Esophagus squamous epithelium (tissue), 5 donors: ENCODE measurements at regions not wholly inside any gene's neighbourhood (a gene's known extent, or its start where the extent isn't known, plus 50 kb on each side); places are given as distances from the start of the nearest gene placed in this dataset.

Source experiments
- DNase-seq: peaks from one replicate; lab custom pipeline; 2025; lab: John Stamatoyannopoulos, UW
- H3K27ac ChIP-seq, 4 donors: fragments of 200-600 bp; sonication (generic); one replicate each; pipeline ENCODE4 v1.5.1; 2016 to 2019; ENCODE audit warnings: mild to moderate bottlenecking in 1 of 4
- H3K27me3 ChIP-seq, 4 donors: fragments of 200-600 bp; sonication (generic); 1 replicate in 3 of 4; 2 replicates in 1 of 4; pipeline versions ENCODE4 v1.5.1 to v1.6.0; 2017 to 2021; ENCODE audit warnings: antibody characterized with exemption in 1 of 4
- H3K36me3 ChIP-seq, 3 donors: fragments of 200-600 bp; sonication (generic); one replicate each; pipeline ENCODE4 v1.5.1; 2016 to 2019
- H3K4me1 ChIP-seq, 3 donors: fragments of 200-600 bp; sonication (generic); one replicate each; pipeline ENCODE4 v1.5.1; 2017 to 2019
- H3K4me3 ChIP-seq, 4 donors: fragments of 200-600 bp; sonication (generic); 1 replicate in 3 of 4; 2 replicates in 1 of 4; pipeline ENCODE4 v1.5.1; 2016 to 2019; ENCODE audit warnings: mild to moderate bottlenecking in 2 of 4, moderate library complexity in 1 of 4
- H3K9me3 ChIP-seq, 3 donors: fragments of 200-600 bp; sonication (generic); one replicate each; pipeline ENCODE4 v1.5.1; 2016 to 2019
- CTCF ChIP-seq, 6 experiments: fragments of 450-650 bp in 4 of 6; fragments of 200-600 bp in 2 of 6; sonication (generic) in 2 of 6; IDR thresholded peaks; one replicate each; pipeline ENCODE4 v1.5.1; 2016 to 2019; ENCODE audit warnings: antibody characterized with exemption in 6 of 6, mild to moderate bottlenecking in 4 of 6, moderate library complexity in 4 of 6
- POLR2A ChIP-seq, 4 donors: fragments of 450-650 bp; IDR thresholded peaks; one replicate each; pipeline ENCODE4 v1.6.1; 2017; ENCODE audit warnings: antibody characterized with exemption in 4 of 4, mild to moderate bottlenecking in 4 of 4, moderate library complexity in 3 of 4
- WGBS, 2 donors: methylation state at CpG; one replicate each; pipeline ENCODE4 v1.1.5; 2018; 5-methylcytosine and 5-hydroxymethylcytosine counted together
- intact Hi-C: fragments of 100-400 bp; cut with DNase I; formaldehyde crosslinking; loops from one replicate; pipeline ENCODE4 v1.15.0; 2022
- donor health status: DM: yes; HTN: yes; CAD: no.

- Histone ChIP-seq H3K27ac (no peak overlapping the region), H3K4me3 (no peak overlapping the region), H3K36me3 (no peaks in the 10 kb centered on the region), H3K27me3 (no peaks in the 10 kb centered on the region), H3K9me3 (no peaks in the 10 kb centered on the region), H3K4me1 (no peaks in the 10 kb centered on the region)
- DNase-seq: no peak
- no peak for TF ChIP-seq POLR2A (IDR thresholded peaks at IDR 0.05)
- no peak for TF ChIP-seq CTCF (IDR thresholded peaks at IDR 0.05)
- 81 to 89% methylated on average over 1 of the region's 1 CpG for WGBS, 2 donors
- intact Hi-C loops: no loop called here
Measured at GRCh38 chr16:26651884-26652283, 414.8 kb upstream of the C16orf82 start.

- Histone ChIP-seq H3K4me1 (no peaks in the 10 kb centered on the region), H3K27ac (no peak overlapping the region), H3K4me3 (no peak overlapping the region), H3K27me3 (peaks cover 0 to 4% (median 0%) of the 10 kb centered on the region in 4 donors), H3K9me3 (no peaks in the 10 kb centered on the region), H3K36me3 (no peaks in the 10 kb centered on the region)
- TF ChIP-seq POLR2A (IDR thresholded peaks at IDR 0.05) (no peak), CTCF (IDR thresholded peaks at IDR 0.05) (no peak)
- WGBS, 2 donors: 61 to 63% methylated on average over 2 of the region's 2 CpGs
- intact Hi-C loops: no loop called here
- no peak for DNase-seq
Measured at GRCh38 chr16:26658486-26658885, 408.2 kb upstream of the C16orf82 start.

GRCh38 chr16:26658915-26659314 lies 407.8 kb upstream of the C16orf82 start:
- 23 to 33% methylated on average over 2 of the region's 2 CpGs for WGBS, 2 donors
- H3K4me1 ChIP-seq: no peaks in the 10 kb centered on the region
- no peak overlapping the region for H3K4me3 ChIP-seq
- intact Hi-C loops: no loop called here
- H3K36me3 ChIP-seq: no peaks in the 10 kb centered on the region
- H3K27ac ChIP-seq: no peak overlapping the region
- no peak for TF ChIP-seq POLR2A (IDR thresholded peaks at IDR 0.05)
- no peak for TF ChIP-seq CTCF (IDR thresholded peaks at IDR 0.05)
- no peaks in the 10 kb centered on the region for H3K9me3 ChIP-seq
- H3K27me3 ChIP-seq: peaks cover 0 to 4% (median 0%) of the 10 kb centered on the region in 4 donors
- DNase-seq: no peak

- intact Hi-C loops: no loop called here
- WGBS, 2 donors: 61 to 68% methylated on average over 3 to 4 of the region's 4 CpGs
- no peaks in the 10 kb centered on the region for H3K36me3 ChIP-seq
Measured at GRCh38 chr16:26664086-26664485, 402.6 kb upstream of the C16orf82 start.

More at GRCh38 chr16:26664086-26664485, 402.6 kb upstream of the C16orf82 start:
- no peak for DNase-seq
- TF ChIP-seq POLR2A (IDR thresholded peaks at IDR 0.05) (no peak), CTCF (IDR thresholded peaks at IDR 0.05) (no peak)
- H3K4me3 ChIP-seq: no peak overlapping the region
- H3K4me1 ChIP-seq: no peaks in the 10 kb centered on the region
- no peak overlapping the region for H3K27ac ChIP-seq
- peaks cover 0 to 3% (median 0%) of the 10 kb centered on the region in 4 donors for H3K27me3 ChIP-seq
- H3K9me3 ChIP-seq: no peaks in the 10 kb centered on the region
